ACC112 (cell line): ENCODE measurements at regions not wholly inside any gene's neighbourhood (a gene's known extent, or its start where the extent isn't known, plus 50 kb on each side); places are given as distances from the start of the nearest gene placed in this dataset.

Source experiments
- H2AFZ ChIP-seq: fragments of 200-600 bp; sonication (generic); one replicate; pipeline ENCODE4 v1.6.0; 2017; ENCODE audit warnings: antibody characterized with exemption, low read length; ENCODE audit not compliant: unreplicated experiment
- H3K27ac ChIP-seq: fragments of 200-600 bp; sonication (generic); 2 replicates; pipeline ENCODE4 v1.5.1; 2014; ENCODE audit warnings: low read depth, mild to moderate bottlenecking, antibody characterized with exemption, low read length, moderate library complexity
- H3K27me3 ChIP-seq: fragments of 200-600 bp; sonication (generic); 2 replicates; pipeline ENCODE4 v1.6.1; 2014; ENCODE audit warnings: mild to moderate bottlenecking, antibody characterized with exemption, low read length, moderate library complexity, mixed read lengths; ENCODE audit not compliant: insufficient read depth
- H3K36me3 ChIP-seq: fragments of 200-600 bp; sonication (generic); 2 replicates; pipeline ENCODE4 v1.6.1; 2016; ENCODE audit warnings: mild to moderate bottlenecking, antibody characterized with exemption, low read length, moderate library complexity, mixed read lengths; ENCODE audit not compliant: insufficient read depth
- H3K4me1 ChIP-seq: fragments of 200-600 bp; sonication (generic); one replicate; pipeline ENCODE4 v1.6.1; 2016; ENCODE audit warnings: low read length, mixed read lengths; ENCODE audit not compliant: insufficient read depth, unreplicated experiment, control insufficient read depth
- H3K4me3 ChIP-seq: fragments of 200-600 bp; sonication (generic); 2 replicates; pipeline ENCODE4 v1.5.1; 2014; ENCODE audit warnings: mild to moderate bottlenecking, low read depth, low read length
- H3K79me2 ChIP-seq: fragments of 200-600 bp; sonication (generic); one replicate; pipeline ENCODE4 v1.6.0; 2016; ENCODE audit warnings: low read length; ENCODE audit not compliant: control insufficient read depth, unreplicated experiment, insufficient read depth

DNA sequence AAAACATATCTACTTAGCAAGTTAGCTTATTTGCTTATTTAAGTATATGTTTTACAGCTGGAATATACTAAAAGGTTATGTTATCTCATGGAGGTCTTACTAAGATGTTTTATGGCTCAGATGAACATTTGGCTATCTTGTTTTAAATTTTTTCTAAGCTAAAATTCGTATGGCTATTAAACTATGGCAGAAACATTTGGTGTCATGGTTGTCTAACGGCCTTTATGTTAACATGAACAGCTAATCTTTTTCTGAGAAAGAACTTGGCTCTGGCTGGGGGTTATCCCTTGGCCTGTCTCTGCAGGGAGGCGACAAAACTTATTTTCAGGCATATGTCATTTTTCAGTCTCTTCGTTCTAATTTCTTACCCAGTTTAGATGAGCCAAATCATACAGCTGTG lies 101.5 kb upstream of the MTPN start:
- H3K4me1 ChIP-seq = no peaks in the 10 kb centered on the region
- H2AFZ ChIP-seq = no peak overlapping the region
- no peak overlapping the region for H3K27ac ChIP-seq
- no peak overlapping the region for H3K4me3 ChIP-seq
- no peaks in the 10 kb centered on the region for H3K36me3 ChIP-seq
- H3K79me2 ChIP-seq = no peaks in the 10 kb centered on the region
- H3K27me3 ChIP-seq = peaks cover 3% of the 10 kb centered on the region; the same call in 1 of the 2 replicates

GRCh38 chr7:136076954-136077353 lies 99.8 kb upstream of the MTPN start:
- no peak overlapping the region for H3K27ac ChIP-seq
- no peaks in the 10 kb centered on the region for H3K4me1 ChIP-seq
- H3K79me2 ChIP-seq = no peaks in the 10 kb centered on the region
- H3K4me3 ChIP-seq = no peak overlapping the region
- no peak overlapping the region for H2AFZ ChIP-seq
- no peaks in the 10 kb centered on the region for H3K36me3 ChIP-seq
- peaks cover 3% of the 10 kb centered on the region; the same call in 1 of the 2 replicates for H3K27me3 ChIP-seq

- H3K4me3 ChIP-seq = no peak overlapping the region
- H2AFZ ChIP-seq = no peak overlapping the region
- no peaks in the 10 kb centered on the region for H3K4me1 ChIP-seq
- no peaks in the 10 kb centered on the region for H3K79me2 ChIP-seq
- H3K36me3 ChIP-seq = no peaks in the 10 kb centered on the region
- no peak overlapping the region for H3K27ac ChIP-seq
- H3K27me3 ChIP-seq = peaks cover 2% of the 10 kb centered on the region; the same call in 1 of the 2 replicates
Observed at GRCh38 chr7:136074843-136075242, 97.7 kb upstream of the MTPN start.

DNA sequence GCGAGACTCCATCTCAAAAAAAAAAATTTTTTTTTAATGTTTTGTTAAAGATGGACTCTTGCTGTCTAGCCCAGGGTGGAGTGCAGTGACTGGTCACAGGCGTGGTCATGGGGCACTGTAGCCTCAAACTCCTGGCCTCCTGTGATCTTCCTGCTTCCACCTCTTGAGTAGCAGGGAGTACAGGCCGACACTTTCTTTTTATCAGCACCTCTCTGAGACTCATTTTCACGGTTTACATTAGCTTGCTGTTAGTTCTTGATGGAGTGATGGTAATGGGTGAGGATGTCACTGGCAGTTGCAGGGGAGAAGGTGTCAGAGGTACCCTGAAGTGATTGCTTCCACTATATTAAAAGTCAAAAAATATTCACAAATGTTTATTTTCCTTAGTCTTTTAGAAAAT lies 95.3 kb upstream of the MTPN start:
- no peak overlapping the region for H3K4me3 ChIP-seq
- no peaks in the 10 kb centered on the region for H3K79me2 ChIP-seq
- H2AFZ ChIP-seq = no peak overlapping the region
- H3K4me1 ChIP-seq = no peaks in the 10 kb centered on the region
- no peak overlapping the region for H3K27ac ChIP-seq
- no peaks in the 10 kb centered on the region for H3K36me3 ChIP-seq
- peaks cover 4% of the 10 kb centered on the region; the same call in 1 of the 2 replicates for H3K27me3 ChIP-seq

DNA sequence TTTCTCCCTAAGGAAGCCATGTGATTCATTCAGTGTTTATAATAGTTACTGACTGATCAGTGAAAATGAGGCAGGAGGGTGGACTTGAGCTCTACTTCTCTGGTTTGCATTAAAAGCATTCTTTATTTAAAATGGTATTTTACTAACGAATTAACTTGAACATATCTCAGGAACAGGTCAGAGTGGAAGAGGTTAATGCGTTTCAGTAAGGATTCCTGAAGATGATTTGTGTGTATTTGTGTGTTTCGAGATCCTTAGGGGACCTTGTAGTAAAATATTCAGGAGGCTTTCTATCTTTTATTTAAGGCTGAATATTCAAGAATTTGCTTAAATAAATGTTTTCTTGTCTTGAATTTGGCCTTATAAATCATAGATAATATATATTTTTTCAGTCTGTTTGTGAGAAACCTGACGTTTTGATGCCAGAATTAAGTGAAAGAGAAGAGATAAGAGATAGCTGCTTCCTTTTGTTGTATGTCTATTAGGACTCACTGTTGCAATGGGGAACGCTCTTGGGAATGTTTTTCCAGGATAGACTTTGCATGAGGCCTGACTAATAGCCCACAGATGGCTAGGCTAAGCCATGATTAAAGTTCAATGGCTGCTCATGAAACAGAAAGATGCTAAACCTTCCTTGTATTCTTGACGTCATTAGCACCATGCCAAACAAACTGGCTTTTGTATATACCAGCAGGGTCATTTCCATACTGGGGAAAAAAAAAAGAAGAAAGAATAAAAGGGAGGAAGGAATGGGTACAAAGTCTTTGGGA lies 93.8 kb upstream of the MTPN start:
- Histone ChIP-seq H3K36me3 (no peaks in the 10 kb centered on the region), H3K27me3 (peaks cover 4% of the 10 kb centered on the region; the same call in 1 of the 2 replicates), H2AFZ (no peak overlapping the region), H3K27ac (no peak overlapping the region), H3K4me1 (no peaks in the 10 kb centered on the region), H3K79me2 (no peaks in the 10 kb centered on the region), H3K4me3 (no peak overlapping the region)

DNA sequence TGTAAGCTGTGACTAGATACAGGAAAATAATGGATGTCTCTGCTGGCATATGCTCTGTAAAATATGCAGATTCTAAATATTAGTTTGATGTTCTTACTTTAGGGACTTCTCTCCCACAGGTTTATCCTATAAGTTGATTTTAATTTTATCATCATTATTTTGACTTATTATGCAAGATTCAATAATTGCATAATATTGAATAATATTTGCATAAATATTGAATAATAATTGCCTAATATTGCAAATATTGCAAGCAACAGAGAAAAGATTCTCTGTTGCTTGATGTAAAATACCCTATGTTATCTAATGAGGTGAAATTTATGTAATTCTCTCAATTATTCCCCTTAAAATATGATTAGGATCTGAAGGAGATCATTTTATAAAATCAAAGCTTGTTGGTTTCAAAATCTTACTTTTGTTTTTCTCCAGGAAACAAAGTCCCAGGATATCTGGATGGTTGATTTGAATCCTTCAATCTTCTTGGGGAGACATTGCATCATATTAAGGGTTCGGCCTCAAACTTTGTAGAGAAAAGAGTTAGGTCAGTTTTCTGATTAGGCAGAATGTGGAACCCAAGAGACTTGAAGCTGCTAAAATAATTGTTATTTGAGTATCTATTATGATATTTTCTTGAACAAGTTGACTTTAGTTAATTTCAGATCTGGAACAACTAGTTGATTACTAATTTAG lies 92.8 kb upstream of the MTPN start:
- Histone ChIP-seq H3K27me3 (peaks cover 4% of the 10 kb centered on the region; the same call in 1 of the 2 replicates), H2AFZ (no peak overlapping the region), H3K36me3 (no peaks in the 10 kb centered on the region), H3K79me2 (no peaks in the 10 kb centered on the region), H3K4me1 (no peaks in the 10 kb centered on the region), H3K4me3 (no peak overlapping the region), H3K27ac (no peak overlapping the region)

GRCh38 chr7:136067277-136067676 lies 90.1 kb upstream of the MTPN start:
- no peaks in the 10 kb centered on the region for H3K79me2 ChIP-seq
- no peak overlapping the region for H3K4me3 ChIP-seq
- no peak overlapping the region for H2AFZ ChIP-seq
- H3K36me3 ChIP-seq = no peaks in the 10 kb centered on the region
- no peak overlapping the region for H3K27ac ChIP-seq
- H3K27me3 ChIP-seq = peaks cover 4% of the 10 kb centered on the region; the same call in 1 of the 2 replicates
- no peaks in the 10 kb centered on the region for H3K4me1 ChIP-seq

GRCh38 chr7:136066304-136067143 lies 89.4 kb upstream of the MTPN start:
- Histone ChIP-seq H3K4me3 (no peak overlapping the region), H3K79me2 (no peaks in the 10 kb centered on the region), H3K27me3 (peaks cover 4% of the 10 kb centered on the region; the same call in 1 of the 2 replicates), H3K4me1 (no peaks in the 10 kb centered on the region), H2AFZ (no peak overlapping the region), H3K27ac (no peak overlapping the region), H3K36me3 (no peaks in the 10 kb centered on the region)

DNA sequence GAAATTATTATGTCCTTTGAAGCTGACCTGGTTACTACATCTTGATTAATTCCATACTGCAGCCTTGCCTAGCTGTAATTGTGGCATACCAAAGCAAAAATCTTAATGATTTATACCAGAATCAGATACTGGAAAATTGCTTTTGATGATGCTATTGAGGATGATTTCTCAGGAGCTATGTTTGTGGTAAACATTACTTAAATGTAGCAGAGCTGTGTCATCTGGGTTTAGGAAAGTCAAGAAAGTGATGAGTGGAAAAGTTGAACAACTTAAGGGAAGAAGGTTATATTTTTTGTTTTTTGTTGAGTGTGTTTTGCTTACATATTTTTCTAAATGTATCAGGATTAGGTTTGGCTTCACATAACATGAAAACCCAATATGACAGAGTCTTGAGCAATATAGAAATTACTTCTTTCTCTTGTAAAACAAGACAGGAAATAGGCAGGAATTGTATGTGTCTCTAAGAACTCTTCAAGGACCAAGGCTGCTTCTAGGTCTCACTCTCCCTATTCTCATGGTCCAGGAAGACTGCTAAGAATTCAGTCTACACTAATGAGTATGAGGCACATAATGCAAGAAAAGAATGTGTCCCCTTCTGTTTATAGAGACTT lies 87.6 kb upstream of the MTPN start:
- no peak overlapping the region for H3K4me3 ChIP-seq
- H2AFZ ChIP-seq = no peak overlapping the region
- H3K27me3 ChIP-seq = peaks cover 7% of the 10 kb centered on the region
- H3K4me1 ChIP-seq = no peaks in the 10 kb centered on the region
- H3K36me3 ChIP-seq = no peaks in the 10 kb centered on the region
- no peaks in the 10 kb centered on the region for H3K79me2 ChIP-seq
- H3K27ac ChIP-seq = no peak overlapping the region

DNA sequence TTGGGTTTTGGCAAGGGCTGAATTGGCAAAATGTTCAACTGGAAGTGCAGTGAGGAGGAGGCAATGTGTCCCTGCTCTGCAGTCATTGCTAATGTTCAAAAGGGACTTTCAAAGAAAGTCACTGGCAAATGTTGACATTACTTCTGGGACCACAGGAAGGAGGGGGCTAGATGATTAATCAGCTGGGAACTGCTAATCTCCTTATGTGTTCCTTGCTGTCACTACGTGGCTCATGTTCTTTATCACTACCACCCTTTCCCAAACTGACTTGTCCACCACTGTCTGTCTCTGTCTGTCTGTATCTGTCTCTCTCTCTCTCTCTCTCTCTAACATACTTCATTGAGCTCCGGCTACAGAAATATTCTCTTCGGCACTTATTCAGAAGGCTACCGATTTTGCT lies 86.9 kb upstream of the MTPN start:
- Histone ChIP-seq H3K4me1 (no peaks in the 10 kb centered on the region), H3K4me3 (no peak overlapping the region), H3K27ac (no peak overlapping the region), H3K36me3 (no peaks in the 10 kb centered on the region), H2AFZ (no peak overlapping the region), H3K79me2 (no peaks in the 10 kb centered on the region), H3K27me3 (peaks cover 7% of the 10 kb centered on the region)
